Keratinocyte (primary cell): ENCODE measurements at regions not wholly inside any gene's neighbourhood (a gene's known extent, or its start where the extent isn't known, plus 50 kb on each side); places are given as distances from the start of the nearest gene placed in this dataset.

Source experiments
- DNase-seq: peaks from one replicate; pipeline ENCODE4 v3.0.0-alpha.2; 2011; ENCODE audit warnings: low read depth, missing footprints, low spot score
- FAIRE-seq: peaks from 2 replicates; lab custom pipeline; 2011; peaks lifted over from hg19 to GRCh38; lab: Jason Lieb, UNC
- H2AFZ ChIP-seq: 2 replicates; pipeline ENCODE4 v1.6.0; 2012; ENCODE audit warnings: low read length, control low read depth, inconsistent platforms; ENCODE audit not compliant: control insufficient read depth
- H3K27ac ChIP-seq: 2 replicates; pipeline ENCODE4 v1.5.1; 2011; ENCODE audit warnings: low read length; ENCODE audit not compliant: control insufficient read depth, insufficient read depth
- H3K27me3 ChIP-seq: 3 replicates; pipeline ENCODE4 v1.6.0; 2011; ENCODE audit warnings: low read length; ENCODE audit not compliant: control insufficient read depth, insufficient read depth; ENCODE audit errors: extremely low read depth
- H3K36me3 ChIP-seq, 2 experiments: 2 replicates in 1 of 2; 3 replicates in 1 of 2; pipeline ENCODE4 v1.5.1; 2011; ENCODE audit warnings: low read length in 2 of 2, mild to moderate bottlenecking in 1 of 2; ENCODE audit not compliant: control insufficient read depth in 2 of 2, insufficient read depth in 2 of 2; ENCODE audit errors: extremely low read depth in 1 of 2
- H3K4me1 ChIP-seq: 3 replicates; pipeline ENCODE4 v1.5.1; 2011; ENCODE audit warnings: low read length; ENCODE audit not compliant: control insufficient read depth, insufficient read depth; ENCODE audit errors: extremely low read depth
- H3K4me2 ChIP-seq: 3 replicates; pipeline ENCODE4 v1.6.0; 2011; ENCODE audit warnings: low read depth, low read length; ENCODE audit not compliant: control insufficient read depth, insufficient read depth; ENCODE audit errors: extremely low read depth
- H3K4me3 ChIP-seq, 3 experiments: fragments of 200-600 bp in 1 of 3; sonication (generic) in 1 of 3; 2 replicates in 2 of 3; 3 replicates in 1 of 3; pipeline ENCODE4 v1.5.1; 2011 to 2016; ENCODE audit warnings: low read length in 3 of 3, mild to moderate bottlenecking in 3 of 3, control low read depth in 2 of 3, inconsistent platforms in 1 of 3, low read depth in 1 of 3, mixed read lengths in 1 of 3, mixed run types in 1 of 3, moderate library complexity in 1 of 3; ENCODE audit not compliant: control insufficient read depth in 2 of 3, insufficient read depth in 2 of 3; ENCODE audit errors: extremely low read depth in 1 of 3
- H3K79me2 ChIP-seq: 2 replicates; pipeline ENCODE4 v1.6.0; 2012; ENCODE audit warnings: low read length; ENCODE audit not compliant: control insufficient read depth, insufficient read depth
- H3K9ac ChIP-seq: 3 replicates; pipeline ENCODE4 v1.6.0; 2011; ENCODE audit warnings: low read length; ENCODE audit not compliant: control insufficient read depth, insufficient read depth; ENCODE audit errors: extremely low read depth
- H3K9me1 ChIP-seq: 3 replicates; pipeline ENCODE4 v1.6.0; 2011; ENCODE audit warnings: low read length; ENCODE audit not compliant: control insufficient read depth, insufficient read depth; ENCODE audit errors: extremely low read depth
- H3K9me3 ChIP-seq: 2 replicates; pipeline ENCODE4 v1.5.1; 2012; ENCODE audit warnings: low read depth, low read length; ENCODE audit not compliant: control insufficient read depth
- H4K20me1 ChIP-seq: 3 replicates; pipeline ENCODE4 v1.6.0; 2011; ENCODE audit warnings: low read length; ENCODE audit not compliant: control insufficient read depth, insufficient read depth; ENCODE audit errors: extremely low read depth
- EZH2 ChIP-seq: IDR thresholded peaks from one replicate; pipeline ENCODE4 v1.6.1; 2012; ENCODE audit warnings: inconsistent platforms, mild to moderate bottlenecking, low read length, moderate library complexity
- dilution Hi-C: fragments of 300-500 bp; cut with MboI; formaldehyde crosslinking; loops from one replicate; pipeline ENCODE4 v1.7.0; 2020; ENCODE audit warnings: low sequenced_read_pairs; ENCODE audit not compliant: extremely low pct_ligation_motif_present
- TF ChIP-seq, protein P1 (sequence below), 3 experiments: IDR thresholded peaks in 1 of 3; conservative IDR thresholded peaks in 1 of 3; optimal IDR thresholded peaks in 1 of 3; 2 replicates in 2 of 3; 3 replicates in 1 of 3; pipeline versions ENCODE3 to v1.5.1; 2011; ENCODE audit warnings: low read length in 3 of 3, mild to moderate bottlenecking in 3 of 3, moderate library complexity in 2 of 3, control low read depth in 1 of 3, inconsistent platforms in 1 of 3; ENCODE audit not compliant: insufficient read depth in 2 of 3; ENCODE audit errors: extremely low read depth in 1 of 3

DNA sequence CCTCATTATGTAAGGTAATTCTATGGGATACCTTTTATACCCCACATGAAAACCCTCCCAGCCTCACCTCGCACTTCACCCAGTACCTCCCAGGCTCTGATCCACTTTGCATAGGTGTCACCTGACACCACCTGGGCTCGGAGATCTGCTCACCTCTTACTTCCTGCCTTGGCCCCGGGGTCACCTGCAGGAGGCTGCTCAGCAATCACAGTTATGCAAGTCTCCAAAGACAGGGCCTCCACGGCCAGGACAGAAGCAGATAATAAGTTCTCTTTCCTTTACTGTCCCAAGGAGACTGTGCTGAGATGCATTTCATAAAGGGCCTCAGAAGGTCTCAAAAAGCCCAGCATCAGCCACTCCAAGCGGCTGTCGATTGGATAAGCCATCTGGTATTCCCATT lies 112.4 kb upstream of the PPP2R2D start:
- H3K79me2 ChIP-seq = no peaks in the 10 kb centered on the region
- no peak overlapping the region for H3K9ac ChIP-seq
- no peak overlapping the region for H3K4me3 ChIP-seq
- dilution Hi-C loops = no loop called here
- H3K27ac ChIP-seq = no peak overlapping the region
- H3K4me2 ChIP-seq = no peak overlapping the region
- H4K20me1 ChIP-seq = no peaks in the 10 kb centered on the region
- no peak overlapping the region for H2AFZ ChIP-seq
- no peaks in the 10 kb centered on the region for H3K27me3 ChIP-seq
- no peaks in the 10 kb centered on the region for H3K9me3 ChIP-seq
- no peaks in the 10 kb centered on the region for H3K9me1 ChIP-seq
- no peaks in the 10 kb centered on the region for H3K36me3 ChIP-seq
- no peaks in the 10 kb centered on the region for H3K4me1 ChIP-seq
- DNase-seq = no peak
- TF ChIP-seq, protein P1, sequence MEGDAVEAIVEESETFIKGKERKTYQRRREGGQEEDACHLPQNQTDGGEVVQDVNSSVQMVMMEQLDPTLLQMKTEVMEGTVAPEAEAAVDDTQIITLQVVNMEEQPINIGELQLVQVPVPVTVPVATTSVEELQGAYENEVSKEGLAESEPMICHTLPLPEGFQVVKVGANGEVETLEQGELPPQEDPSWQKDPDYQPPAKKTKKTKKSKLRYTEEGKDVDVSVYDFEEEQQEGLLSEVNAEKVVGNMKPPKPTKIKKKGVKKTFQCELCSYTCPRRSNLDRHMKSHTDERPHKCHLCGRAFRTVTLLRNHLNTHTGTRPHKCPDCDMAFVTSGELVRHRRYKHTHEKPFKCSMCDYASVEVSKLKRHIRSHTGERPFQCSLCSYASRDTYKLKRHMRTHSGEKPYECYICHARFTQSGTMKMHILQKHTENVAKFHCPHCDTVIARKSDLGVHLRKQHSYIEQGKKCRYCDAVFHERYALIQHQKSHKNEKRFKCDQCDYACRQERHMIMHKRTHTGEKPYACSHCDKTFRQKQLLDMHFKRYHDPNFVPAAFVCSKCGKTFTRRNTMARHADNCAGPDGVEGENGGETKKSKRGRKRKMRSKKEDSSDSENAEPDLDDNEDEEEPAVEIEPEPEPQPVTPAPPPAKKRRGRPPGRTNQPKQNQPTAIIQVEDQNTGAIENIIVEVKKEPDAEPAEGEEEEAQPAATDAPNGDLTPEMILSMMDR (optimal IDR thresholded peaks at IDR 0.05 in 1 of 3, IDR thresholded peaks at IDR 0.05 in 1 of 3, conservative IDR thresholded peaks at IDR 0.05 in 1 of 3; ENCODE audit: extremely low read depth in 1 of 3, insufficient read depth in 2 of 3, low read length in 3 of 3) = no peak
- no peak for TF ChIP-seq EZH2
- no peak for FAIRE-seq

DNA sequence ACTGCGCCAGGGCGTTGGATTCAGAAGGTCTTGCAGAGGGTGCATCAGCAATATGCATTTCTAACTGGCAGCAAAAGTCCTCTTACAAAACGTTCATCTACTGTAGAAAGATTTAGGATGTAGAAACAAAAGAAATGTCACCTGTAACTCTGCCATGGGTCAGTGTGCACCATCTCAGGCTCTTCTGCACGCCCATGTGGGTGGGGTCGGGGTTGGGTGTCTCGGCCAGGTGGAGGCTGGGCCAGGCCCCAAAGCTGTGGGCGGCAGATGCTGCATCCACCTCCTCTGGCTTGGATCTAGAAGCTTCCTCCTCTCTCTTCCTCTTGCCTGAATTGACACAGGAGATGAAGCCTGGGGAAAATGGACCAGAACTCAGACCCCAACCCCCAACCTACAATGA lies 111.3 kb upstream of the PPP2R2D start:
- TF ChIP-seq, protein P1 (optimal IDR thresholded peaks at IDR 0.05 in 1 of 3, IDR thresholded peaks at IDR 0.05 in 1 of 3, conservative IDR thresholded peaks at IDR 0.05 in 1 of 3; ENCODE audit: extremely low read depth in 1 of 3, insufficient read depth in 2 of 3, low read length in 3 of 3) = no peak
- no peaks in the 10 kb centered on the region for H3K9me1 ChIP-seq
- no peak overlapping the region for H3K9ac ChIP-seq
- dilution Hi-C loops = no loop called here
- no peak overlapping the region for H2AFZ ChIP-seq
- no peak overlapping the region for H3K4me3 ChIP-seq
- H3K27me3 ChIP-seq = no peaks in the 10 kb centered on the region
- no peaks in the 10 kb centered on the region for H3K4me1 ChIP-seq
- no peak overlapping the region for H3K27ac ChIP-seq
- no peak overlapping the region for H3K4me2 ChIP-seq
- FAIRE-seq = no peak
- no peak for DNase-seq
- no peaks in the 10 kb centered on the region for H4K20me1 ChIP-seq
- no peaks in the 10 kb centered on the region for H3K79me2 ChIP-seq
- H3K36me3 ChIP-seq = no peaks in the 10 kb centered on the region
- H3K9me3 ChIP-seq = no peaks in the 10 kb centered on the region
